ENCODE measurements at regions not wholly inside any gene's neighbourhood (a gene's known extent, or its start where the extent isn't known, plus 50 kb on each side); places are given as distances from the start of the nearest gene placed in this dataset.

DNA sequence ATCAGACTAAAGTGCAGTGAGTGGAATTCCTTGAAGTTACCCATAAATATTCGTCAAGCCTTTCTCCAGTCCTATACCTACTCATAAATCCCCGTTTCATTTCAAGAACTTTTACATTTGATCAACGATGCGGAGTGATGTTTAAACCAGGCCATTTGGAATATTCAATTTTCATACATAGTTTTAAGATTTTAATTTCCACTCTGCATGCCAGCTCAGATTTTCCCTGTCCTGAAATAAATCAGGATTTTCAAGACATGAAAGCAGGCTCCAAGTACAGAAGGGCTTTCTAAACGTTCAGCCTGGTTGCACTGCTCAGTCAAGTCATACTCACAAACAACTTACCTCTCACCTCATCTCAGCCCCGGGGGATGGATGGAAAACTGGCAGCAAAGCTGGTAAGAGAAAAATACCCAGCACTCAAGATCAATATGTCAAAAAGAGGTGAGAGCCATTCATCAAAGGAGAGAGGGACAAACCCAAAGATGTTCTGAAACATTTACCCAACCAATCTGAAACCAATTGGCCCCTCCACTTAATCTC, 418.5 kb downstream of the PLPP3 start (continued):
- TF ChIP-seq RCOR1 (IDR thresholded peaks at IDR 0.05; ENCODE audit: low read depth, low read length) (no peak), ZSCAN20 (CRISPR knock-in tag; IDR thresholded peaks at IDR 0.05) (no peak), RNF2 (IDR thresholded peaks at IDR 0.05; ENCODE audit: borderline replicate concordance, low read depth) (no peak), RAD21 (conservative IDR thresholded peaks at IDR 0.05 in 1 of 2, IDR thresholded peaks at IDR 0.05 in 1 of 2) (no peak)

DNA sequence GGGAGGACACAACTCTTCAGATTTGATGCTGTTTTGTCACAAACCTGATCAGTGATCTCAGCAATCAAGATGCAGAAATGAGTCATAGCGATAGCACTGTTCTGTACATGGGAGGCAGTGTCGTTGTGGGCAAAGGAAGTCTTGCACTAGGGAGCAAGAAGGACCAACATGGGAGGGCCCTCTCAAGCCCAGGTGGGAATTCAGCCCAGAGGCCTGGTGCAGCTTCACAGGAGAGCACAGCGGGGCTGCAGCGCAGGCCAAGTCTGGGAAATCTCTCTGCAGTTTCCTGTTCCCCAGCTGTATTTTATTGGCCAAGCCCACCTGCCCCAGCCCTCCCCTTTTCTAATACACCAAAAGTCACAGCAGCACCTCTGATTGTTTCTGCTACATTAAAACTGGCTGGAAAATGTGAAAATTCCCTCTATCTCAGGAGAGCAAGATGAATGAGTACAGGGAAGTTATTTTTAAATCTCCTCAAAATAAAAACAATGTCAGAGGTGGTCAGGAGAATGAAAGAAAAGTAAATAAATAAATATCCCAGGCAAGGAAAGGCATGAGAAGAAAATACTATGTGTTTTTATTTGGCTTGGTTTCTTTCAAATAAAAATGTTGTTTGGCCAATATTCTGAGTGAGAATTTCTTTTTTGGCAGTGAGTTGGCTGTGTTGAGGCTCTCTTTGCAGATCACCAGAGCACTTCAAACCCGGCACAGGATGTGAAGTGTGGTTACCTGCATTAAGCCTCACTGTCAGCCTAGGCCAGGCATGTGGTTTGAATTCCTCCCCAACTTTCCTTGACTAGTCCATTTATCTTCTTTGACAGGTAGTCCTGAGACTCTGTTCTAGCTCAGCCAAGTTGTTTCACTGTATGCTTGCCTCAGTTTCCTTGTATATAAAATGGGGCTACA, 422.1 kb downstream of the PLPP3 start:
- ChIA-PET CTCF (interaction anchor here (0.6 kb wide), 1 partner anchor 191 kb away, joined by 3 read pairs; no protein-coding TSS in a partner anchor), POLR2A (no interaction called here)
- Histone ChIP-seq H3K4me1 (no peaks in the 10 kb centered on the region), H3K4me3 (no peak overlapping the region), H3K4me2 (no peak overlapping the region), H3K27ac (no peak overlapping the region), H3K9me3 (no peaks in the 10 kb centered on the region)
- 90% methylated on average over 5 of the region's 5 CpGs for WGBS (ENCODE audit: missing lambda C conversion rate)
- no peak for DNase-seq (ENCODE audit: low read depth in 1 of 2, low spot score in 1 of 2)
- no peak for FAIRE-seq
- no peak for ATAC-seq
- TF ChIP-seq RFX5 (IDR thresholded peaks at IDR 0.05) (no peak), CHD2 (IDR thresholded peaks at IDR 0.05; ENCODE audit: low read length, partially characterized antibody) (no peak)

DNA sequence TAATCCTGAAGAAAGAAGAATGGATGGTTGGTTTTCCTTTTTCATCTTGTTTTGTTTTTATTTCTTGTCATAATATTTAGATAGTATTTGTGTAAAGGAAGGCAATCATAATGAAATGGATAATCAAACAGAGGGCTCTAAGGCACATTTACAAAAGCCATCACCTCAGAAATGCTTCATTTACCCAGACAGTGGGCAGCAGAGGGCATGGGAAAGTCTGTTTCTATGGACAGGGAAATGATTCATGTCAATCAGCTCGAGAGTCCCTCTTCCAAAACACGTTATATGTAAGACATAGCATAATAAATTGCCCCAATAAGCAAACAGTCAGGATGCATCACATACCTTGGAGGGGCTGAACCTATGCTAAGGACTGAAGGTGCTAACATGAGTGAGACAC, 426.1 kb downstream of the PLPP3 start:
- CTCF ChIA-PET = no interaction called here
- DNase-seq (ENCODE audit: low read depth in 1 of 2, low spot score in 1 of 2) (no peak), ATAC-seq (no peak), FAIRE-seq (no peak)
- 33% methylated on average over 2 of the region's 2 CpGs for WGBS (ENCODE audit: missing lambda C conversion rate)
- POLR2A ChIA-PET = no interaction called here
- Histone ChIP-seq H3K4me3 (no peak overlapping the region), H3K4me1 (no peaks in the 10 kb centered on the region), H3K4me2 (no peak overlapping the region), H3K9me3 (no peaks in the 10 kb centered on the region), H3K27ac (no peak overlapping the region)
- TF ChIP-seq HOXB5 (CRISPR knock-in tag; IDR thresholded peaks at IDR 0.05) (no peak), CEBPB (IDR thresholded peaks at IDR 0.05) (no peak), HOXA7 (CRISPR knock-in tag; IDR thresholded peaks at IDR 0.05) (no peak), SMC3 (IDR thresholded peaks at IDR 0.05) (no peak), CHD4 (IDR thresholded peaks at IDR 0.05; ENCODE audit: borderline replicate concordance) (no peak), MYC (IDR thresholded peaks at IDR 0.05; ENCODE audit: borderline replicate concordance, low read length) (no peak), HEYL (CRISPR knock-in tag; IDR thresholded peaks at IDR 0.05) (no peak), ZC3H11A (IDR thresholded peaks at IDR 0.05) (no peak)
- TF ChIP-seq, protein P1, sequence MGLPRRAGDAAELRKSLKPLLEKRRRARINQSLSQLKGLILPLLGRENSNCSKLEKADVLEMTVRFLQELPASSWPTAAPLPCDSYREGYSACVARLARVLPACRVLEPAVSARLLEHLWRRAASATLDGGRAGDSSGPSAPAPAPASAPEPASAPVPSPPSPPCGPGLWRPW (IDR thresholded peaks at IDR 0.05) = no peak
- TF ChIP-seq, protein P2, sequence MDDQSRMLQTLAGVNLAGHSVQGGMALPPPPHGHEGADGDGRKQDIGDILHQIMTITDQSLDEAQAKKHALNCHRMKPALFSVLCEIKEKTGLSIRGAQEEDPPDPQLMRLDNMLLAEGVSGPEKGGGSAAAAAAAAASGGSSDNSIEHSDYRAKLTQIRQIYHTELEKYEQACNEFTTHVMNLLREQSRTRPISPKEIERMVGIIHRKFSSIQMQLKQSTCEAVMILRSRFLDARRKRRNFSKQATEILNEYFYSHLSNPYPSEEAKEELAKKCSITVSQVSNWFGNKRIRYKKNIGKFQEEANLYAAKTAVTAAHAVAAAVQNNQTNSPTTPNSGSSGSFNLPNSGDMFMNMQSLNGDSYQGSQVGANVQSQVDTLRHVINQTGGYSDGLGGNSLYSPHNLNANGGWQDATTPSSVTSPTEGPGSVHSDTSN (IDR thresholded peaks at IDR 0.05) = no peak
- TF ChIP-seq, protein P3, sequence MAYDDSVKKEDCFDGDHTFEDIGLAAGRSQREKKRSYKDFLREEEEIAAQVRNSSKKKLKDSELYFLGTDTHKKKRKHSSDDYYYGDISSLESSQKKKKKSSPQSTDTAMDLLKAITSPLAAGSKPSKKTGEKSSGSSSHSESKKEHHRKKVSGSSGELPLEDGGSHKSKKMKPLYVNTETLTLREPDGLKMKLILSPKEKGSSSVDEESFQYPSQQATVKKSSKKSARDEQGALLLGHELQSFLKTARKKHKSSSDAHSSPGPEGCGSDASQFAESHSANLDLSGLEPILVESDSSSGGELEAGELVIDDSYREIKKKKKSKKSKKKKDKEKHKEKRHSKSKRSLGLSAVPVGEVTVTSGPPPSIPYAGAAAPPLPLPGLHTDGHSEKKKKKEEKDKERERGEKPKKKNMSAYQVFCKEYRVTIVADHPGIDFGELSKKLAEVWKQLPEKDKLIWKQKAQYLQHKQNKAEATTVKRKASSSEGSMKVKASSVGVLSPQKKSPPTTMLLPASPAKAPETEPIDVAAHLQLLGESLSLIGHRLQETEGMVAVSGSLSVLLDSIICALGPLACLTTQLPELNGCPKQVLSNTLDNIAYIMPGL (CRISPR knock-in tag; IDR thresholded peaks at IDR 0.05; ENCODE audit: borderline replicate concordance) = no peak
- TF ChIP-seq, protein P4, sequence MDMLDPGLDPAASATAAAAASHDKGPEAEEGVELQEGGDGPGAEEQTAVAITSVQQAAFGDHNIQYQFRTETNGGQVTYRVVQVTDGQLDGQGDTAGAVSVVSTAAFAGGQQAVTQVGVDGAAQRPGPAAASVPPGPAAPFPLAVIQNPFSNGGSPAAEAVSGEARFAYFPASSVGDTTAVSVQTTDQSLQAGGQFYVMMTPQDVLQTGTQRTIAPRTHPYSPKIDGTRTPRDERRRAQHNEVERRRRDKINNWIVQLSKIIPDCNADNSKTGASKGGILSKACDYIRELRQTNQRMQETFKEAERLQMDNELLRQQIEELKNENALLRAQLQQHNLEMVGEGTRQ (IDR thresholded peaks at IDR 0.05) = no peak
- TF ChIP-seq, protein P5, sequence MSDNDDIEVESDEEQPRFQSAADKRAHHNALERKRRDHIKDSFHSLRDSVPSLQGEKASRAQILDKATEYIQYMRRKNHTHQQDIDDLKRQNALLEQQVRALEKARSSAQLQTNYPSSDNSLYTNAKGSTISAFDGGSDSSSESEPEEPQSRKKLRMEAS (IDR thresholded peaks at IDR 0.05) = no peak
- TF ChIP-seq, protein P6, sequence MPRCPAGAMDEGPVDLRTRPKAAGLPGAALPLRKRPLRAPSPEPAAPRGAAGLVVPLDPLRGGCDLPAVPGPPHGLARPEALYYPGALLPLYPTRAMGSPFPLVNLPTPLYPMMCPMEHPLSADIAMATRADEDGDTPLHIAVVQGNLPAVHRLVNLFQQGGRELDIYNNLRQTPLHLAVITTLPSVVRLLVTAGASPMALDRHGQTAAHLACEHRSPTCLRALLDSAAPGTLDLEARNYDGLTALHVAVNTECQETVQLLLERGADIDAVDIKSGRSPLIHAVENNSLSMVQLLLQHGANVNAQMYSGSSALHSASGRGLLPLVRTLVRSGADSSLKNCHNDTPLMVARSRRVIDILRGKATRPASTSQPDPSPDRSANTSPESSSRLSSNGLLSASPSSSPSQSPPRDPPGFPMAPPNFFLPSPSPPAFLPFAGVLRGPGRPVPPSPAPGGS (IDR thresholded peaks at IDR 0.05) = no peak
- TF ChIP-seq, protein P7, sequence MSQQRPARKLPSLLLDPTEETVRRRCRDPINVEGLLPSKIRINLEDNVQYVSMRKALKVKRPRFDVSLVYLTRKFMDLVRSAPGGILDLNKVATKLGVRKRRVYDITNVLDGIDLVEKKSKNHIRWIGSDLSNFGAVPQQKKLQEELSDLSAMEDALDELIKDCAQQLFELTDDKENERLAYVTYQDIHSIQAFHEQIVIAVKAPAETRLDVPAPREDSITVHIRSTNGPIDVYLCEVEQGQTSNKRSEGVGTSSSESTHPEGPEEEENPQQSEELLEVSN (IDR thresholded peaks at IDR 0.05; ENCODE audit: borderline replicate concordance, low read depth) = no peak
